Renal cortex interstitium (tissue), 11 donors: ENCODE measurements at regions not wholly inside any gene's neighbourhood (a gene's known extent, or its start where the extent isn't known, plus 50 kb on each side); places are given as distances from the start of the nearest gene placed in this dataset.
A peak's percentile ranks its signal among the peaks of the same experiment; 100 is the strongest.
"Not testable (repeated sequence)": the region's sequence is repeated elsewhere in the genome, so short reads cannot be mapped to it uniquely, and the experiment has no call there.

Experiments
- DNase-seq, 11 donors: peaks; one replicate each; pipeline ENCODE4 v3.0.0-alpha.2; 2013; ENCODE audit warnings: low read depth in 9 of 11, low spot score in 4 of 11; ENCODE audit errors: extremely low read depth in 1 of 11

DNA sequence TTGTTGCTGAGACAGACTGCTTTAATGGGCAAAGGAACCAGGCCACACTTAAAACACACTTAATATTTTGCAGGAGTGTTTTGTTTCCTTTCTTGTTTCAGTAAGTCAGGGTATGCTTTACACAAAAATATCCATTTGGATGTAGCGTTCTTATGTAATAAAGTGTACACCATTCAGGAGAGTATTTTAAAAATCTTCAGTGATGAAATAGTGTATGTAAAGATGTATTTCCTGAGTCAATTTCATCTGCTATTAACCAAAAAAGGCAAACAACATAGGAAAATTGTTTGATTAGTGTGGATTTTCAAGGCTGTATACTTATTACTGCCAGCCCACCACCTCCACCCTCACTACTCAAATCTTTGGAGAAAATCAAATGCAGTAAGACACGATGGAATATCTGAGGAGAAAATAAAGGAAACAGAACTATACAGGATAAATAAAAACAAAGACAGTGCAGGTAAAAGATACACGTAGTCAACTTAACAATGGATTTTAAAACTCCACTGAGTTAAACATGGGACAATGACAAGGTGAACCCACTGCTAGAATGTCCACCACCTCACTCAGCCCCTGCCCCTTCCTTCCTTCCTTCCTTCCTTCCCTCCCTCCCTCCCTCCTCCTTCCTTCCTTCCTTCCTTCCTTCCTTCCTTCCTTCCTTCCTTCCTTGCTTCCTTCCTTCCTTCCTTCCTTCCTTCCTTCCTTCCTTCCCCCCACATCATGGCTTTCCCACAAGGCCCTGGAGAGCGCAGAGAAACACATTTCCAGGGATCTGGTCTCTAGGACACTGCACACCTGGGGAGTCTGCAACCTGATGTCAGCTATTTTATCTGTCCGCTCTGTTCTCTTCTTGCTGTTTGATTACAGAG, 360.3 kb downstream of the IRS2 start:
- DNase-seq: no peak

GRCh38 chr13:109422161-109422560, 364.2 kb downstream of the IRS2 start:
- DNase-seq: no peak

DNA sequence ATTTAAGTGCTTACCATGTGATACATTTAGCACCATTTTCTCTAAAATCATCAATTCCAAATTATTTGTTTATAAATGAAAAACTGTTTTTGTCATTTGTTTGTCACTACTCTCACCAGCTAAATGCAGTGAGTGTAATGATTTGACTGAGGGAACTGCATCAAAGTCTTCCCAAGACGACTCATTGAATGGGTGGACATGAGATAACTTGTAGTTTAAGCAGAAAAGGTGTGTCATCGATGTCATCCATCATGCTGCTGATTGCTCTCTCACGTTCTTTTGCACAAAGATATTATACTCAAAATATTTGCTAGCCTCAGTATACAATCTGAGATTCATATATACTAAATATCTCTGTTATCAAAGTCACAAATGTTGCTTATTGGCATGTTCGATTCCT, 366.5 kb downstream of the IRS2 start:
- no peak for DNase-seq

GRCh38 chr13:109418111-109418510, 368.3 kb downstream of the IRS2 start:
- no peak for DNase-seq

GRCh38 chr13:109416001-109416400, 370.4 kb downstream of the IRS2 start:
- DNase-seq: no peak

- no peak for DNase-seq
These were observed 371.3 kb downstream of the IRS2 start for GRCh38 chr13:109415057-109415456.

DNA sequence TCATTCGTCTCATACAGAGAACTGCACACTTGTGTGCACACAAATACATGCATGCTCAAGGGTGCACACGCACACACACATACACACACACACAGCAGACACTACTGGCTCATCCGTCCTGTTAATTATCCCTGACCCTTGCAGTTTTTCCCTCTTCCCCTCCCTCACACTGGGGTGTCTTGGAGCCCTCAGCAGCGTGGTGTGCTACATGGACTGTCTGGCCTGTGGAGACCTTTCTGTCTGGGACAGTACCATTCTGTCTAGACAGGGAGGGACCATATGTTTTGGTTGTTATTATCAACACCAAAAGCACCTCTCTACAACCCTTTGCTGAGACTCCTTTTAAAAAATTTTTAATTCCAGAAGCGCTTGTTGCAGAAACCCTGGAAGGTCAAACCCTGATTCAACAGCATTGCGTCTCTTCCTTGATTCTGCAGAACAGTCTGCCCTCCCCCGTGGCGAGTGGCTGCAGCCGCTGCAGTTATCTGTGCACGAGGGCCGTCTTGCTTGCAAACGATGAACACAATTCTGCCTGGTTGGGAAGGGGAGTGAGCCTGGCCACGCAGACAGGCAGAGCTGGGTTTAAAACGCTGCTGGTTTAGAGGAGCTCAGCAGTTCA, 374.0 kb downstream of the IRS2 start:
- peak; percentile 35 to 62 (median 46) for DNase-seq

GRCh38 chr13:109410868-109411267, 375.5 kb downstream of the IRS2 start:
- DNase-seq: no peak

DNA sequence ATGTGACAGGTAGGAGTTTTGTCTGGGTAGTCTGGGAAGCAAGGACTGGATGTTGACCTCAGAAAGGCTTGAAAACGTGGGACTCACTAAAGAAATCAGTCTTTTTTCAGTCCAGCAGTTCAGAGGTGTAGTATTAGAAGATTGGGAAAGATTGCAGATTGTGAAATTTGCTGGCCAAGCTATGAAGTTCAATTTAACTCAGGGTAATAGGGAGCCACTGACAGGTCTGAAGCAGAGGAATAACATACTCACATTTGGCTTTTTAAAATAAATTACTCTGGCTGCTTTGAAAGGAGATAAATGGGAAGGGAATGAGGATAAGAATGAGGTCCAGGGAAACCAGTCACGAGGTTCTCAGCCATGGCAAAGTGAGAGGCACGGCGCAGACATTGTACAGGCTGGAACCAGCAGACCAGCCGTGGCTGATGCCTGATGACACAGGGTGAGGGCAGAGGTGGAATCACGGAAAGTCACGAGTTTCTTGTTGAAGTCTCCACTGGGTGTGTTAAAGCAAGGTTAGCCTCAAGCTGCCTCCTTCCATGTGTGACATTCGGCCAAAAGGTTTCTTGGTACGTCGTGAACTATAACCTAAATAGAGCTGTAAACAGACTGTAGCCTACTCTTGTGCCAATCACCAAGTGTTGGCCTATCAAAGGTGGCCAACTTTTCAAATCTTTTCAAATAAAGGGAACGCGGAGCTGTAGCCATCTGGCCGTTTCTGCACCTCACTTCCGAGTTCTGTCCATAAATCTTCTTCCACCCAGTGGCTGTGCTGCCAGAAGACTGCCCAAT, 377.6 kb downstream of the IRS2 start:
- DNase-seq: no peak

DNA sequence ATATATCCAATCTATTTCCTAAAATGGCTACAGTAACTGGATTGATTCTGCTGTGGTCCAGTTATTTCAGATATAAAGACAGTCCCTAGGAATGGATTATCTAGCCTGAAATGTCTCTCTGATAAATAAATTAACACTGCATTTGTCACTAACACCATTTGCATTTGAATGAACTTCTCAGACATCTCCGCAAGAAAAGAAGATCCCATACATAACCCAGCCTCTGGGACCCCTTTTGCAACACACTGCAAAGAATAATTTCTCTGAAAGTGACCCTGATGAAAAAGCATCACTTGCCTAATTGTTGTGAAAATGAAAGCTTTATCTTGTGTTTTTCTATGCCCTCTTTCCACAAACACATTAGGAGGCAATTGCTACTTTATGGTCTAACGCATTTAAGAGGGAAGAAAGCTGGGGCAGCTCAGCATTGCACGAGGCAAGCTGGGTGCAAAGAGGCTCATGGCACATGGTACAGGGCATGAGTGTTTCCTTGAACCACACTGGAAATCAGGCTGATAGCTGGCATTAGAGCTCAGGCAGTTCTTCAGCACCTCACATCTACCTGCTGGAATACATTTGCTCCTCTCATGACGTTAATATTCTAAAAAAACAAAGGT, 379.9 kb downstream of the IRS2 start:
- no peak for DNase-seq

DNA sequence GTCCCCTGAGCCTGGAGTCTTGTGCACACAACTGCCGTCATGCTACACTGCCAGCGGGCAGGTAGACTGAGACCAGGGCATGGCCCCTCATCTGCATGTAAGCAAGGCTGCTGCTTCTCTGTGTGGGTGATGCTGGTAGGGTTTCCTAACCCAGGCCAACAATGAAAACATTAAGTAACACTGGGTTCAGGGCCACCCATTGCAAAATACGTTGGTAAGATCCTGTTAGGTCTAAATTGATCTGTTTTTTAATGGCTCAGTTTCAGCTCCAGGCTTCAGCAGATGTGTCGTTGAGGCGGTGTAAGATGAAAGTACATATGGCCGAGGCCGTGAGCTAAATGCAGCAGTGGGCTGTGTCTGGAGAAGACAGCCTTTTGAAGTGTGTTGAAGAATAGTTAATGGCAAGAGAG, 383.4 kb downstream of the IRS2 start:
- DNase-seq: no peak

- no peak for DNase-seq
These were observed 384.5 kb downstream of the IRS2 start for GRCh38 chr13:109401891-109402290.

GRCh38 chr13:109401307-109401706, 385.1 kb downstream of the IRS2 start:
- DNase-seq: no peak

DNA sequence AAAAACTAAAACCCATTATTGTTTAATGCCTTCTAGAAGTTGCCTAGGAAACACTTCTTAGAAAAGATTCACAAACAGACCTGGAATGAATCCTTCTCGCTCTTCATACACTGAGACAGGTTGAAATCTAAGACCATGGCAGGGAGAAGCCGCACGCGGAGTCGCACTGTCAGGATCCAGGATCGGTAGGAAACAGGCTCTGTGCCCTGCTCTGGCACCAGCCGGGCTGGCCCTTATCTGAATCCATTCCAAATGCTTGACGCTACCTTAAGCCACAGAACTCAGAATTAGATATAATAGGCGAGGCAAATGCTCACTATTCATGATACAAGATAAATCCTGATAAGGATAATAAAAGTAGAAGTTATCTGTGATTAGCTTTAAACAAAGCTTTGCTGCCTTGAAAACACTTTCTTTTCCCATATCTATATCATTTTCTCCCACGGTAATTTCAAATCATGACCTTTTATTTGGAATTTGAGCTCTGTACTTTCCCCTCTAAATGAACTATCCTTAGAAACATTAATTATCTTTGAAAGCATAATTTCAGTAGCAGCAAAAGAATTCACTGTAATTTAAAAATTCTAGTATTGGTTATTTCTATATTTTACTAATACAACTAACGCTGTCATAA, 385.6 kb downstream of the IRS2 start:
- no peak for DNase-seq

GRCh38 chr13:109400209-109400608, 386.2 kb downstream of the IRS2 start:
- DNase-seq: no peak

- DNase-seq: not testable (repeated sequence)
These were observed 388.3 kb downstream of the IRS2 start for GRCh38 chr13:109398071-109398470.

GRCh38 chr13:109397285-109397684, 389.1 kb downstream of the IRS2 start:
- no peak for DNase-seq

GRCh38 chr13:109396266-109396665, 390.1 kb downstream of the IRS2 start:
- DNase-seq: no peak

DNA sequence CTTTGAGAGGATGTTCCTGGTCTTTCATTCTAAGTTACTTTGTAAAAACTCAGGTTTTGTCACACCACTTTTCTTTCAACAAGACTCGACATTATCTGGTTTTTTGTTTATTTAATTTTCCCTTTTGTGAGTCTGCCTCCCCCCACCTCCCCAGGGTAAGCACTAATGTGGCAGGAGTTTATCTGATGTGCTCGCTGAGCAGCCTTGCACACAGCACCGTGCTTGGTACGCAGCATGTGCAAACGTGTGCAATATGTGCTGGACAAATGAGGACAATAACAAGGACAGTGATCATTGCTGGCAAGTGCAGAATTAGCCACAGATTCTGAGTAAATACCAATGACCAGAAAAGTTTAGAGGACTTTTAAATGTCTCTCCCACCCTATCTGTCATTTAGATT, 391.4 kb downstream of the IRS2 start:
- no peak for DNase-seq
